C4-2B (cell line): ENCODE measurements at regions not wholly inside any gene's neighbourhood (a gene's known extent, or its start where the extent isn't known, plus 50 kb on each side); places are given as distances from the start of the nearest gene placed in this dataset.

Experiments used
- H3K27ac ChIP-seq: fragments of 450-650 bp; 2 replicates; pipeline ENCODE4 v1.5.1; 2017
- ZFX ChIP-seq: fragments of 450-650 bp; IDR thresholded peaks from 2 replicates; pipeline ENCODE4 v1.6.1; 2017
- TF ChIP-seq, protein P1 (sequence below): fragments of 450-650 bp; conservative IDR thresholded peaks from 2 replicates; pipeline ENCODE4 v1.5.1; 2017; ENCODE audit warnings: mild to moderate bottlenecking

GRCh38 chr4:35604724-35605123, 639.6 kb downstream of the ARAP2 start:
- H3K27ac ChIP-seq: no peak overlapping the region
- TF ChIP-seq, protein P1, sequence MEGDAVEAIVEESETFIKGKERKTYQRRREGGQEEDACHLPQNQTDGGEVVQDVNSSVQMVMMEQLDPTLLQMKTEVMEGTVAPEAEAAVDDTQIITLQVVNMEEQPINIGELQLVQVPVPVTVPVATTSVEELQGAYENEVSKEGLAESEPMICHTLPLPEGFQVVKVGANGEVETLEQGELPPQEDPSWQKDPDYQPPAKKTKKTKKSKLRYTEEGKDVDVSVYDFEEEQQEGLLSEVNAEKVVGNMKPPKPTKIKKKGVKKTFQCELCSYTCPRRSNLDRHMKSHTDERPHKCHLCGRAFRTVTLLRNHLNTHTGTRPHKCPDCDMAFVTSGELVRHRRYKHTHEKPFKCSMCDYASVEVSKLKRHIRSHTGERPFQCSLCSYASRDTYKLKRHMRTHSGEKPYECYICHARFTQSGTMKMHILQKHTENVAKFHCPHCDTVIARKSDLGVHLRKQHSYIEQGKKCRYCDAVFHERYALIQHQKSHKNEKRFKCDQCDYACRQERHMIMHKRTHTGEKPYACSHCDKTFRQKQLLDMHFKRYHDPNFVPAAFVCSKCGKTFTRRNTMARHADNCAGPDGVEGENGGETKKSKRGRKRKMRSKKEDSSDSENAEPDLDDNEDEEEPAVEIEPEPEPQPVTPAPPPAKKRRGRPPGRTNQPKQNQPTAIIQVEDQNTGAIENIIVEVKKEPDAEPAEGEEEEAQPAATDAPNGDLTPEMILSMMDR: no peak
- no peak for TF ChIP-seq ZFX

GRCh38 chr4:35608205-35608604, 636.1 kb downstream of the ARAP2 start:
- TF ChIP-seq, protein P1: no peak
- TF ChIP-seq ZFX: no peak
- no peak overlapping the region for H3K27ac ChIP-seq

DNA sequence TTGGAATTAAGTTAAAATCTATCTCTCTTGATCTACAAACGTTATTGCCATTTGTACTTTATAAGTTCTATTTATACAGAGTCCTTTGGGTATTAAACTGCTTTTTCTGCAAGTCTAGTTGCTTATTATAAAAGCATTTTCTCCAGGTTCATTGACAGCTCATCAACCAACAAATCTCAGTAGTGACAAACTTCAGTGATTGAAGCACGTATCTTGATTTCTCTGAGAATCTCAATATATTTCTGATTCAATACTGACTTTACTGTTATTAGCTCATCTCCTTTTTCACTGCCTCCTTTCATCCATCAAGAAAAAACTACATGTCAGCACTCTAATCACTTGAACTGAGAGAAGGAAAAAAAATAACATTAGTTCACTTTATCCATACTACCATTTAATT, 630.2 kb downstream of the ARAP2 start:
- TF ChIP-seq, protein P1: no peak
- no peak for TF ChIP-seq ZFX

DNA sequence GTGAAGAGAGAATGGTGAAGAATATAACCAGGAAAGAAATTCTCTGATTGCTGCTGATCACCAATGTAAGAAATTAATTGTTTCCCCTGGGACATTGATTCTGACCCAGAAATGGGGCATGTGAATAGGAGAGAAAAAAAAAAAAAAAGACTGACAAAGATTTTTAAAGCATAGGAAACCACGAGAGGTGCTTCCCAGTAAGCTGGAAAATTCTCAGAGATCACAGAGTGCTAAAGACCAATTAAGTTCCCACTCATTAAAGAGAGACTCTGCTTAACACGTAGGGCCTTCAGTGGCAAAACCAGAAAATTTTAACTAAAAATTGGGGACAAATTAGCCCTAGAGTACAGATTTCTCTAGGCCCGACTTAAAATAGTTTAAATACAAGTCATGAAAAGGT, 604.4 kb downstream of the ARAP2 start:
- TF ChIP-seq, protein P1: no peak
- TF ChIP-seq ZFX: no peak
- H3K27ac ChIP-seq: no peak overlapping the region

More for the DNA sequence above, 630.2 kb downstream of the ARAP2 start:
- H3K27ac ChIP-seq: no peak overlapping the region

DNA sequence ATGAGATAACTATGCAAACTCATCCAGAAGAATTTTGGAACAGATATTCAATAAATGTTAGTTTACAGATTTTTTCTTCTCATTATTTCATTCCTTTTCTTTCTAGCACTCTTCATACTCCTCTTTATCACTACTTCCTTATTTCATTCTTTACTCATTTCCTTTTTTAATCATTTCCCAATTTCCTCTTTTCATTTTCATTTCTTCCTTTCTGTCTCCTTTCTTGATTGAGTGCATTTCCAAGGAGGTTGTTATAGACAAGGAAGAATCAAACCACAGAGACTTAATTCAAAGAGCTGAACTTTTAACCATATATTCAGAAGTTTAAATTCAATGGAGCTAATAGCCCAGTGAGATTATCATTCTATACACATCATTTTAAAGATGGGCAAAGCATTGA, 600.7 kb downstream of the ARAP2 start:
- no peak overlapping the region for H3K27ac ChIP-seq
- TF ChIP-seq, protein P1: no peak
- no peak for TF ChIP-seq ZFX

DNA sequence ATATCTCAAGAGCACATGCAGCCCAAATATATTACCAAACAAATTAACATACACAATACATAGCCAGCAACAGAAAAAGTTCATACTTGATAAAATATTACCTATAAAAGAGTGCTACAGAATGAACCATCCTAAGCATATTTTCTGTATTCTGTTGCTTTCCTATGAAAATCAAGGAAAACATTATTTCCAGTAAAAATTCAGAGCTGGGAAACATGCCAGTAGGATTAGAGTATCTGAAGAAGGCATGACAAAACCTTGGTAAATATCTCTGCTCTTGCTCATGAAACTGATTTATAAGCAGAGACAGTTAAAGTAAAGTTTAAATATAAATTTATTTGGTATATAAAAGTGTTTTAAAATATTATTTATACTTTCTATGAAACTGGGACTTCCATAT, 599.7 kb downstream of the ARAP2 start:
- H3K27ac ChIP-seq: no peak overlapping the region
- TF ChIP-seq, protein P1: no peak
- TF ChIP-seq ZFX: no peak

- TF ChIP-seq, protein P1: no peak
- no peak for TF ChIP-seq ZFX
- no peak overlapping the region for H3K27ac ChIP-seq
Measured at GRCh38 chr4:35649011-35649410, 595.3 kb downstream of the ARAP2 start.
